Non-pigmented ciliary epithelial cell (primary cell): ENCODE measurements at regions not wholly inside any gene's neighbourhood (a gene's known extent, or its start where the extent isn't known, plus 50 kb on each side); places are given as distances from the start of the nearest gene placed in this dataset.

Experiments
- DNase-seq: peaks from one replicate; pipeline ENCODE4 v3.0.0-alpha.2; 2010; ENCODE audit warnings: low read depth

DNA sequence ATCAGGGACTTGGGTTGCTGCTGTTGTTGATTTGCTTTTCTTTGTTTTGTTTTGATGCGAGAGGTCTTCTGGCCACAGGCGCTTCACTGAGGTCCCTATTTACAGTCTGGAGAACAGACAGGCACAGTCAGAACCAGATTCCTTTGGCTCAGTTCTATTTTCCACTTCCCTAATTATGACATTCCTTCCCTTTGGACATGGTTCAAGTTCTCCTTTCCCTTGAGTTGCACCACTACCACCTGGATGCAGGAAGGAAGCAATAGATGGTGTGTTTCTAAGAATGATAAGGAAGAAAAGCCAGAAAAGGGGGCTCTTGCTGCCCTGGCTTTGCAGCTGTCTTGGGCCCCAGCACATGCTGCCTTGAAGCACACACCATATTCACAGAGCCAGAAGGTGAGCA is 160.6 kb downstream of the MAF start:
- no peak for DNase-seq

DNA sequence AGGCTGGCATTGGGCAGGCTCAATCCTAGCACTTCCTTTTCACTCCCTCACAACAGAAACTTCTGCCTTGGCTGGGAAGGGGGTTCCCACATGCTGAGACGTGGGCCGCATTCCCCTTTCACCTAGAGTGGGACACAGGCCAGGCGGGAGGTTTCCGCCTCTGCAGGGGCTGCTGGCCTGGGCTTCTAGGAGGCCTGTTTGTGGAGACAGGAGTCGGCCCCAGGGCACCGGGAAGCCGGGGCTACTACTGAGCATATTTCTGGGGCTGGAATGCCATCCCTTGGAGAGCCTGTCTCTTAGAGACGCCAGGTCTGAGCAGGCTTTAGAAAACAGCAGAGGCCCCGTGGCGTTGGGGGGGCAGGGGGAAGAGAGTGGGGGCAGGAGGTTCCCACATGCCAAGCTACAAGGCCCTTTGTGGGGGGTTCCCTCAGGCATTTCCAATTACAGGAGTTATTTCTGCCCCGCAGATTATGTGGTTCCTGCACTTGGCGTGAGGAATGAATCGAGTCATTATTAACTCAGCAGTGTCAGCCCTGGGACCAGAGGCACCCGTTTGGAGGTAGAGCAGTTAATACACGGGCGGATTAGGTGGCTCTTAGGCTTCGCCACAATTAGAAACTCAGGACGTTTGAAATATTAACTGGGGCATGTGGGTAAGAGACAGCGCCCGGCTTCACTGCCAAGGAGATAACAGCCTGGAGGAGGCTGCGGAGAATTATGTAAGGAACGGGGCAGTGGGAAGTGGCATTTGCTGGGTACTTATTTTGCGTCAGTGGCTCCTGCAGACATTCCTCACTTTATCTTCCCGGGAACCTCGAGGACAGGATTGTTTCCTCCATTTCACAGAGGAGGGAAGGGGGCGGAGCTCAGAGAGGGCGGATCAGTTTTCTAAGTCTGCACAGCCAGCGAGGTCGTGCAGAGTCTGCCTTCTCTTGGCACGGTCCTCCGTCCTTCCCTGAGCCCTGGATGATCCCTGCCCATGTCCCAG is 162.5 kb downstream of the MAF start:
- DNase-seq = no peak

DNA sequence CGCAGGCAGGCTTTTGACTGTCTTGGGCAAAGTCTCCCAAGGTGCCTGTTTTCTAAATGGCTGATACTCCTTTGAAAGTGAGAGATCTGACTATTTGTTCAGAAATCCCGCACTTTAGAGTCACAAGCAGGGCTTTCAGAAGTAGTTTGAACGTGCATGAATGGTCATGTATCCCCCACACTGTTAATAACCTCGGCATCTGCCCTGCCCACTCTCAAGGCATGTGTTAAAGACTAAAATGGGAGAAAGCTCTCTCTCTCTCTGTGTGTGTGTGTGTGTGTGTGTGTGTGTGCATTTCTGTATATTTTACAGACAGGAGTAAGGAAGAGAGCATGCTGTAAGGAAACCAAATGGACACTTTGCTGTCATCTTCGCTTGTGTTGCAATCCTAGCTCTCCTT is 163.7 kb downstream of the MAF start:
- no peak for DNase-seq

DNA sequence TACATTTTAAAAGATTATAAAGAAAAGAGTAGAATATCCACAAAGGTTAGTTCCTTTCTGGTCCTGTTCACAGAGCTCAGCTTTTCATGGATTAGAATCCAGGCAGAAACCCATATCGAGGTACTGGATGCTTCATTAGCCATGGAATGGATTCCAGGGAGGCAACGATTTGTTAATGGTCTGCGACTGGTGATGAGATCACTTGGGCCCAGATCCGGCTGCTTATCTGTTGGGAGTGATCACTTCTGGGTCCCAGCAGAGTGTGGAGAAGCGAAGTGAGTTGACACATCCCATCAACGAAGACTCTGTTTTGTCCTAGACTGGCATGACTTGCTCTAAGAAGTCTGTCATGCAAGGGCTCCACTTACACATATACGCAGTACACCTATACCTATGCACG is 165.8 kb downstream of the MAF start:
- DNase-seq = no peak

DNA sequence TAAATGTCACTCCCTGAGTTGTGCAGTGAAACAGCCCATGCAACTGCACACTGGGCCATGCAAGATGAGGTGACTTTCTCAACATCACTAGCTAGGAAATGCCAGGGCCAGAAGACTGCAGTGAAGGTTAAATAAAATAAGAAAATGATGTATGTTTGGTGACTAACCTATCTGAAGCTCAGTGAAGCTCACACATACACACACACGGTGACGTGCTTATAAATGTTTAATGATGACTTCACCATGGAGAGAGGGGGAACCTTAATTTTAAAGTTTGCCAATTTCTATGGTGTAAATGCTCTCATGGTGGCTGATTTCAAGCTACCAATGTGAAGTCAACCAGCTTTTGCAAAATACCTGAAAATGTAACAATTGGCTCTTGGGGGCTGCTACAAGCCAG is 166.4 kb downstream of the MAF start:
- no peak for DNase-seq

DNA sequence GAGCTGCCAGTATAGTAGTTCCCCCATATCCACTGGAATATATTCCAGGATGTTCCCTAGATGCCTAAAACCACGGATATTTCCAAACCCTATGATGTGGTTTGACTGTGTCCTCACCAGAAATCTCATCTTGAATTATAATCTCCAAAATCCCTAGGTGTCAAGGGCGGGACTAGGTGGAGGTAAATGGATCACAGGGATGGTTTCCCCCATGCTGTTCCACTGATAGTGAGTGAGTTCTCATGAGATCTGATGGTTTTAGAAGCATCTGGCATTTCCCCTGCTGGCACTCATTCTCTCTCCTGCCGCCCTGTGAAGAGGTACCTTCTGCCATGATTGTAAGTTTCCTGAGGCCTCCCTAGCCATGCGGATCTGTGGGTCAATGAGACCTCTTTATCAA is 168.6 kb downstream of the MAF start:
- no peak for DNase-seq

DNA sequence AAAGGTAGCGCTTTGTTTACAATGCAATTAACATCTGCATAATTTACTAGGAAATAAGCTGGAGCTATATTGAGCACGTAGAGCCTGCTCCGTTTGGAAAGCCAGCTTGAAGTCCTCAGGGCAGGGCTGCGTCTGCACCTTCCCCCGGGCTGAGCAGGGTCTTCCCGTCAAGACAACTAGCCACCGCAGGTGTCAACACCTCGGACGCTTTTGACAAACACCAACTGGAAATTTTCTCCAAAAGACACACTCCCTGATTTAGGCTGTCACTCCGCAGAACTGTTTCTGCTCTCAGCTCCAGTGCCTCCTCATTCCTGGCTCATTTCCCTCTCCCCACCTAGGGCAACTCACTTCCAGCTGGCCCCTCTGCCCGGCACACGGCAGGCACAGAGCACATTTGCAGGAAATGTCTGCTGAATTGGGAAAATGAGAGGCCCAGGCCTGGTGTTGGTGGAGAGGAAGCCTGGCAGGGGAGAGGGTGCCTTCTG is 170.3 kb downstream of the MAF start:
- DNase-seq = no peak

DNA sequence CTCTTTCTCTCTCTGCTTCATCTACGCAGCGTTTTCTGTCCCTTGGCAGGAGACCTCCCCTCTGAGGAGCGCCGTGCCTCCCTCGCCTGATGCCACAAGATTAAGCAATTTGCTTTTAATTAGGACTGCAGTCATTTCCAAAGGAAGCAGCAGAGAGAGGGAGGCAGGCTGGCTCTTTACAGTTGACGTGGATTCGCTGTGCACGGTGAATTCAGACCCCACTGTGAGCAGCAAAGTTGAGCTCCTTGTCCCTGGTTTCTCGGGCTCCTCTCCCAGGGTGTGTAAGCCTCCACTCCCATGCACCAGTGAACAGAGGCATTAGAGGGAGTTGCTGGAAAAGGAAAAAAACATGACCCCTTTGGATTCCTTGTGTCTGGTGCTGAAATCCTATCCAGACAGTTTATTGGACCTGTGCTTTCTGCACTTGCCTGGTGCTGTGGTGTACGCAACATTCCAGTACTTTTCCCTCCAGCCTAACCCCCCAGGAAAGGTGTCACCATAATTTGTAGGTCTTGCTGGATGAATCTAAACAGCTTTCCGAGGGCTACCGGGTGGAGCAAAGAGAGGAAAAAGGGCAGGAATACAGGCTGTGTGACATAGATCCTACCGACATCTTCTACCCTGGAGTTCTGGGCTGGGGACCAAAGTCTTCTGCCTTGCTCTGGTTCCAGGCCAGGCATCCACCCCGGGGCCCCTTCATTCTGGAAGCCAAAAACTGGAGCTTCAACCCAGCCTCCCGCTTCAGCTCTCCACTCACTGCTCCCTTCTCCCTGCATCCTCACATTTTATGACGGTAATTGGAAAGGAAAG is 171.0 kb downstream of the MAF start:
- DNase-seq = no peak

DNA sequence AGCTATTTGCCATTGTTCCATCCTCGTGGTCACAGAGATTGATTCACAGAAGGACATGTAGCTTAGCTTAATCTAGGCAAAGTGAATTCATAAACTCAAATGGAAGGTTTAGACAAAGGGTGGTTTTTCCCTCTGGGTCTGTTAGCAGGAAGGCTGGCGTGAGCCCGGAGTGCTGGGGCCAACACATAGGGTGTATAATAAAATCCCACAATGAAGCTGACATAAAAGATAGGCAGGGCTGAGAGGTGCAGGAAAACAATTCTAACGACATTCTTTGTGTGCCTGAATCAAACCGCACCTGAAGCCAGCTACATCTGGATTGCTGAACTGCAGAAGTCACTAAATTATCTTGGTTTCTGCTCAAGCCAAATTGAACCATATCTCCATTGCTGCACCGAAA is 173.9 kb downstream of the MAF start:
- DNase-seq = no peak

DNA sequence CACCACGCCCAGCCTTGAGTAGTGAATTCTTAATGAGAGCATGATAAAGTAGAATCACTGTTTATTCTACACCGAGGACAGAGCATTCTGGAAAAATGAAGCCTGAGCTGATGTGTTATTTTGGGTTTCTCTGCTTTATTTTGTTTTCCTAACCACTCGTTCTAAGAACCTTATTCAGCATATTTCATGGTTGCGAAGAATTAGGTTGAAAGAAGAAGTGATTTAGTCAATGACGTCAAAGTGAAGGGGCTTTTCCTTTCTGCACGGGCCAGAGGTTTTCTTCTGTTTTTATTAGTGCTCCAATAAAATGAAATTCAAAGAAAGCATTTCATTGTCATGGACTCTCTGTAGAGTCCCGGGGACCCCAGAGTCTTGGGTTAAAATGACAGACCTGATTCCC is 178.5 kb downstream of the MAF start:
- DNase-seq = no peak

DNA sequence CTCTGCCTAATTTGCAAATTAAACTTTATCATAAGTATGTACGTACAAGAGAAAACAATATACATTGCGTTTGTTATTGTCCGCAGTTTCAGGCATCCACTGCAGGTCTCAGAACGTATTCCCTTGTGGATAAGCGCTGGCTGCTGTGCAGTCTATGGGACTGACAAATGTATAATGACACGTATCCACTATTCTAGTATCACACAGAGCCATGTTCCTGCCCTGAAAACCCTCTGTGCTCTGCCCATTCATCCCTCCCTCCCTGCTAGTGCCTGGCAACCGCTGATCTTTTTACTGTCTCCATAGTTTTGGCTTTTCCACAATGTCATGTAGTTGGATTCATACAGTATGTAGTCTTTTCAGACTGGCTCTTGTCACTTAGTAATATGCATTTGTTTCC is 179.4 kb downstream of the MAF start:
- DNase-seq = no peak

DNA sequence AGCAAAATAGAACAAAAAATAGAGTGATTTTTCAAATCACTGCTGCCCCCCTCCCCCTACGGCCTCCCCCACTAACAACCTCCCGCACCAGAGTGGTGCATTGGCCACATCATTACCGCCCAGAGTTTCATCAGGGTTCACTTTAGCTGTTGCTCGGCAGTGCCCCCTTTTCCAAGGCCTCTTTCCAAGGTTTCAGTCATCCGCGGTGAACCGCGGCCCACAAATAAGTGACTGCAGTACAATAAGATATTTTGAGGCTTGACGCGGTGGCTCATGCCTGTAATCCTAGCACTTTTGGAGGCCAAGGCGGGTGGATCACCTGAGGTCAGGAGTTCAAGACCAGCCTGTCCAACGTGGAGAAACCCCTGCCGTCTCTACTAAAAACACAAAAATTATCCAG is 180.0 kb downstream of the MAF start:
- no peak for DNase-seq

DNA sequence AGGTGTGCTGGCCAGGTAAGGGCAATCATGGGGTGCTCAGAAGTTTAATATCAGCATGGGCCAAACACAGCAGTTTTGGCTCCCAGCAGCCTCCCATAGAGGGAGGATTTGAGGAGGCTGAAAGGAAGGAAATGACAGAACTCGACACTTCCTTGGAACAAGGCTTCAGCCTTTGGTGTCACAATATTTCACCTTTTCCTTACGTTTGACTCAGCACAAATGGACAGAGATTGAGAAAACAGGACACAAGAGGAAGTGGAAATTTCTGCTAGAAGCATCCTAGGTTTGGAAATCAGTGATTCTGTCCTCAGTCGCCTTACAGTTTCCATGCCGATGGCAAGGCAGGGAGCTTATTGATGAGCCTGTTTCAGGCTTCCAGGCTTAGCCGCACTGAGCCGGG is 181.4 kb downstream of the MAF start:
- DNase-seq = no peak

DNA sequence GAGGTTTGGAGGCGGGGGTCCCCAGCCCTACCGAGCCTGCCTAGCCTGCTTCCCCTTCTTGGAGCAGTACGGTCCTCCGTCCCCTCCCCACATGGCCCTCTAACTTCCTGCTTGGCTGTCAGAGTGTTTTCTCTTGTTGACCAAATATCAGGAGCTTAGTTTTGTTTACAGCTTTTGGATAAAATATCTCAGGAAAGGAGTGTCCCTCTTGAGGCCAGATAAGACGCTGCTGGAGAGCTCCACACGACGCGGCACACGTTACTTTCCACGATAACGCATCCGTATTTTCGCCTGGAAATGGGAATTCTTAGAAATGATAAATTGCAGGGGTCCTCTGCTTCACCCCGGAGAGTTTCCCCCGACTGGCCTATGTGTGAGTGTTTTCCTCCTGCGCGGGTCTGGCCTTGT is 182.9 kb downstream of the MAF start:
- no peak for DNase-seq

DNA sequence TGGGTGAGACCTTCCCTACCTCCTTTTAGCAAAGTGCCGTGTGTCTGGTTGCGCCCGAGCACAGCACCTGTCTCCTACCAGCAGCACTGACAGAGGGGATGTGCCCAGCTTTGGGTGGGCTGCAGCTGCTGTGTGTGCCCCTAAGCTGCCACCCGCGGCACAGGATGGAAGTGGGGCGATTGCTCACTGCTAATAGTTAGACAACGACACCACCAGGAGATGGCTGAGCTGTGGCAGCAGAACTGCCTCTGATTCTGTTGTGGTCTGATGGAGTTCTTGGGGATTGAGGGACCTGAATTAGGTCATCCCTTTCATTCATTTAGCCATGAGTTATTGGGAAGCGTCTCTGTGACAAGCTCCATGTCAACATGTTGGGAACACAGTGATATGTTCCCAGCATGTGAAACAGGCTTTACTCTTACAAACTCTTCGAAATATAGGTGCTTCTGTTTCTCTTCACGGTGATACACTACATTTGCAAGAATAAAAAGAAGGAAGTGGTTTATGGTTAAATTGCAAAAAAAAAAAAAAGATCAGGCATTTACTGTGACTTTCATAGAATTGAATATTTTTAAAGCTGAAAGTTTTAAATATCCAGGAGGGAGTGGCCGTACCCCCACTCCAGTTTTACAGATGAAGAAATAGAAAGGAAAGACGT is 184.4 kb downstream of the MAF start:
- DNase-seq = no peak

DNA sequence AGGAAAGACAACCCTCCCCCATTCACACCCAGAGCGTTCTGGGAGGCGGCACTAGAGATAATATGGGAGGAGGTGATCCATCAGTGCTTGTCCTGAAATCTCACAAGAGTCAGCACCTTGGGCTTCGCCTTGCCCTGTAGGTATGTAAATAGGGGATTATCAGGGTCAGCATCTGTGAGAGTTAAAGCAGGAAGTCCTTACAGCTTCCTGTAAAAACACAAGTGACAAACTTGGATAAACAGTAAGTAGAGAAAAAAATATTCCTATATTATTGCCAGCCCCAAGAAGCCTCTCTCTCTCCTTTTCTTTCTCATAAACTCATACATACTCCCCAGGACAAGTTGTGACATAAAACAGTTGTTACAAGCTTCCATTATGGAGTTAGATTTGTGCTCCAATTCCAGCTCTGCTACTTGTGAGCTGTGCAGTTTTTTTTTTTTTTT is 187.7 kb downstream of the MAF start:
- DNase-seq = no peak

DNA sequence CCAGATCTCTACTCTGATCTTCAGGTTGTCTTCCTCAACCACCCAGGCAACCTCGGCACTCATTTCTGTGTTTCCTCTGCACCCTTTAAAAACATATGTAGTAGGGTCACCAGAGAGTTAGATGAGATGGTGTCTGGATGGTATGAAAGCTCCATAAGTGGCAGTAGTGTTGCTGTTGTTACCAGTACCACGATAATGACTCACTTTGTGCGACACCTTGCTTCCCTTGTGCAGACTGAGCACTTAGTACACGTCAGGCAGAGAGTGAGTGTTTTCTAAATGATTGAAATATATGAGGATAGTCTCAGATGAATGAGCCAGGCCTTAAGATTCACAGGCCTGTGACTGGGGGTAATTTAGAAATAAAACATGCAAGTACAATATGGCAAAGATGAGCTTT is 188.7 kb downstream of the MAF start:
- DNase-seq = no peak

DNA sequence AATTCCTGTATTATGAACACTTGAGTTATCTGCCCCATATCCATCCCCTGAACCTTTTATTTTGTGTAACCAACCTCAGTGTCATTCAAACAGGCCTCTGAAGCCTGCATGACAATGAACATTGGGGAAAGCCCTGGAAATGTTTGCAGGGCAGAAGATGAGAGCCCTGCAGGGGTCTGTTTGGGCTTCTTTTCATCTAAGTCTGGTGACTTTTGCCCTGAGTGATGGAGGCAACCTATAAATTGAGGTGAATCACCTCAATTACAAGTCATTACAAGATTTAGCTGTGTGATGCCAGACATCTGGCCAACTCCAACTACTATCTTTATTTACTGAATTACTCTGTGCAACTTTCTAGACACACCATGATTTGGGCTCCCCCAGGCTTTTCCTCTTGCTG is 189.2 kb downstream of the MAF start:
- DNase-seq = no peak

DNA sequence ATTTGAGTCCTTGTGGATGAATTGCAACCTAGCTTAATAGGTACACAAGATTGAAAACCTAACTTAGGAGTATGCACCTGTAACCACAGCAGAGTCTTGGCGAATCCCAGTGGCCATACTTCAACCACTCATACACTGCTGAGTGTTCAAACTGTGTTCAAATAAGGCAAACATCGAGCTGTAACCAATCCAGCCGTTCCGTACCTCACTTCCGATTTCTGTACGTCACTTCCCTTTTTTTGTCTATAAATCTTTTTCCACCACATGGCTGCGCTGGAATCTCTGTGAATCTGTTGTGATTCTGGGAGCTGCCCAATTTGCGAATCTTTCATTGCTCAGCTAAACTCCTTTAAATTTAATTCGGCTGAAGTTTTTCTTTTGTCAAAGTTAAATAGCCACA is 190.6 kb downstream of the MAF start:
- DNase-seq = no peak

DNA sequence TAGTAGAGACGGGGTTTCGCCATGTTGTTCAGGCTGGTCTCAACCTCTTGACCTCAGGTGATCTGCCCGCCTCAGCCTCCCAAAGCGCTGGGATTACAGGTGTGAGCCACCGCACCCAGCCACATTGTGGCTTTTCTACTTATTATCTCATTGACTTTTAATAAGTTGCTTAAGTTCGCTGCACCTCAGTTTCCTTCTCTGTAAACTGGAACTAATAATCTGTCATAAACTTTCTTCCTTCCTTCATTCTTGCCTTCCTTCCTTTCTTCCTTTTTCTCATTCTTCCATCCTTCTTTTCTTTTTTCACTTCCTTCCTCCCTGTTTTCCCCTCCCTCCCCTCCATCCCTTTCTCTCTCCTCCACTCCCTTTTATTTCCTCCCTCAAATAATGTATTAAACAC is 192.2 kb downstream of the MAF start:
- DNase-seq = no peak

DNA sequence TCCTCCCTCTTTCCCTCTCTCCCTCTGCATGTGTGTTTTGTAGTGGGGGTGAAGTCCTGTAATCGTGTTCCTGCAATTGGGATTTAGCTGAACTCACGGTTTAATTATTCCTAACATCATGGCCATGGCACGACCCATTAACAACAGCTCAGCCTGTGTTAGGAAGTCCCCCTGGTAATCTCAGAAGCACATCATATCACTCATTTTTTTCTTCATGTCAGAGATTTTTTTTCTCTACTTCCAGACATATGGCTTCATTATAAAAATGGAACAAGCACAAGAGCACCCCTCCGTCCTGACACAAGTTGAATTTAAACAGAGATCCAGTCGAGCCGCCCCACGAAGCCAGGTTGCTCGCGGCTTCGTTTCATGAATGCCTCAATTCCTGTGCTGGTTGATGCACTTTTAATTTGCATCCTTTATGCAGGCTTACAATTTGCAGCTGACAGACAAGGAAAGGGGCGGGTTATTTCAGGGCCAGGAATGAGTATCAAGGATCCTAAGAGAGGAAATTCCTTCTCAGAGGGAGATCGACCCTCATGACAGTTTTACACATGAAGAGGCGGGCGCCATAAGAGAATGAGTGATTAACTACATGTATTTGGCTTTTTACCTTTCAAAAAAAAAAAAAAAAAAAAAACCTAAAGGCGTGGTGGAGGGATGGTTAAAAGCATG is 192.9 kb downstream of the MAF start:
- DNase-seq = no peak

DNA sequence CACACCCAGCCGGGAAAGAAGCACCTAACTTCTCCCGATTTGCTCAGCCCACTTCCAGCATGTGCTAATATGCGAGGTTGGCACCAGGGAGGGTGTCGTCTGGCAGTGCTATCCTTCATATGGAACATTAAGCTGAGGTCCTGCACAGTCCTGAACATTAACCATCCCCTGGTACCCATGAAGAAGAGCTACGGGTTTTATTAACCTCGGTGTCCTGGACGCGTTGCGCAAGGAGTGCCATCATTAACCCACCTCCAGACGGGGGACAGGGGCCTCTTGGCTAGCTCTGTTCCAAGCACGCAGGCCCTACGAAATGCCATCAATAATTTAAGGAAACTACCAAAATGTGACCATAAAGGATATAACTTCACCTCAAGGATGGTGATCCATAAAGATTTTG is 193.5 kb downstream of the MAF start:
- no peak for DNase-seq
